ENCODE measurements at regions not wholly inside any gene's neighbourhood (a gene's known extent, or its start where the extent isn't known, plus 50 kb on each side); places are given as distances from the start of the nearest gene placed in this dataset.

DNA sequence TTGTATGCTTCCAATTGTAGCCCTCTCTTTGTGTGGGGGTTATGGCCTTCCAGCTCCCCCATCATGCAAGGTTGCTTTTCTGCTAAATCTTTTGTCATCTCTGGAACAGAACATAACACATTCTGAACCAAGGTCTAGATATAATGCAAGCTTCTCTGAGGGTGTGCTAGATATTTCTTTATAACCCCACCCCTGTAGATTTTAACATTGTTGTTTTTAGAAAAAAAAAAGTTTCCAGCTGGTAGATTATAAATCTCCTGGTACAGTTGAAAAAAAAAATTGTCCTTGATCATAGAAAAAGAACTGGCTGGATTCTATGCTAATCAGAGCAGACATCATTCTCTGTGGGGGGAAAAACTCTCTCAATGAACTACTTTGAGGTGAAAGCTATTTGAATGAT, 363.3 kb downstream of the METTL15 start:
- TF ChIP-seq, protein P1, sequence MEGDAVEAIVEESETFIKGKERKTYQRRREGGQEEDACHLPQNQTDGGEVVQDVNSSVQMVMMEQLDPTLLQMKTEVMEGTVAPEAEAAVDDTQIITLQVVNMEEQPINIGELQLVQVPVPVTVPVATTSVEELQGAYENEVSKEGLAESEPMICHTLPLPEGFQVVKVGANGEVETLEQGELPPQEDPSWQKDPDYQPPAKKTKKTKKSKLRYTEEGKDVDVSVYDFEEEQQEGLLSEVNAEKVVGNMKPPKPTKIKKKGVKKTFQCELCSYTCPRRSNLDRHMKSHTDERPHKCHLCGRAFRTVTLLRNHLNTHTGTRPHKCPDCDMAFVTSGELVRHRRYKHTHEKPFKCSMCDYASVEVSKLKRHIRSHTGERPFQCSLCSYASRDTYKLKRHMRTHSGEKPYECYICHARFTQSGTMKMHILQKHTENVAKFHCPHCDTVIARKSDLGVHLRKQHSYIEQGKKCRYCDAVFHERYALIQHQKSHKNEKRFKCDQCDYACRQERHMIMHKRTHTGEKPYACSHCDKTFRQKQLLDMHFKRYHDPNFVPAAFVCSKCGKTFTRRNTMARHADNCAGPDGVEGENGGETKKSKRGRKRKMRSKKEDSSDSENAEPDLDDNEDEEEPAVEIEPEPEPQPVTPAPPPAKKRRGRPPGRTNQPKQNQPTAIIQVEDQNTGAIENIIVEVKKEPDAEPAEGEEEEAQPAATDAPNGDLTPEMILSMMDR (IDR thresholded peaks at IDR 0.05), result no peak
- Histone ChIP-seq H3K27ac (ENCODE audit: low read depth in 1 of 2, low read length in 2 of 2) (no peak overlapping the region), H3K4me1 (ENCODE audit: insufficient read depth, low read length) (no peaks in the 10 kb centered on the region), H3K36me3 (ENCODE audit: insufficient read depth, low read length) (no peaks in the 10 kb centered on the region), H3K9me3 (ENCODE audit: control insufficient read depth in 1 of 2, insufficient read depth in 1 of 2, low read length in 2 of 2) (no peaks in the 10 kb centered on the region), H3K4me3 (ENCODE audit: low read length) (no peak overlapping the region), H3K27me3 (ENCODE audit: control insufficient read depth in 1 of 2, insufficient read depth in 2 of 2, low read length in 2 of 2) (no peaks in the 10 kb centered on the region)
- ATAC-seq (ENCODE audit: poor library complexity) (no peak), DNase-seq (no peak)
- H3K27ac Mint-ChIP-seq, result no peak overlapping the region
- H3K9me3 Mint-ChIP-seq, result no peaks in the 10 kb centered on the region
- ChIA-PET CTCF (no interaction called here), POLR2A (no interaction called here)
- H3K36me3 Mint-ChIP-seq (ENCODE audit: low read depth), result no peaks in the 10 kb centered on the region
- intact Hi-C loops (cut with DNase I, micrococcal nuclease), result no loop called here
- no peak overlapping the region for H3K4me3 Mint-ChIP-seq
- H3K27me3 Mint-ChIP-seq, result no peaks in the 10 kb centered on the region
- no peaks in the 10 kb centered on the region for H3K4me1 Mint-ChIP-seq (ENCODE audit: low read depth)

DNA sequence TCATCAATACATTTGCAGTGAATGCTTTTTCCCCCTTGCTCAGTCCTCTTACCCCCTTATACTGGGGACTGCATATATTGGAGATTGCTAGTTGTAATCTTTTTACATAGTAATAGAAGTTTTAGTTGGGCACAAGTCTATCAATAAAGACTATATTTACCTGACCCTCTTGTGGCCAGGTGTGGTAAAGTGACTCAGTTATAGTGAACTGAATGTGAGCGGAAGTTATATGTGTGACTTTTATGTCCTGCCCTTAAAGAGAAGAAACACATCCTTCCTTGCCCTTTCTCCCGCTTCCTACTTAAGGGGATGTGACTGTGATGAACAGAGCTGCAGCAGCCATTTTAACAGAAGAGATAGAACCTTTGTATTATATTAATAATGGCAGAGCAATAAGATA, 362.0 kb downstream of the METTL15 start:
- intact Hi-C loops (cut with DNase I, micrococcal nuclease), result no loop called here
- Mint-ChIP-seq H3K27ac (no peak overlapping the region), H3K27me3 (no peaks in the 10 kb centered on the region), H3K36me3 (ENCODE audit: low read depth) (no peaks in the 10 kb centered on the region), H3K9me3 (no peaks in the 10 kb centered on the region), H3K4me3 (no peak overlapping the region), H3K4me1 (ENCODE audit: low read depth) (no peaks in the 10 kb centered on the region)
- Histone ChIP-seq H3K9me3 (ENCODE audit: control insufficient read depth in 1 of 2, insufficient read depth in 1 of 2, low read length in 2 of 2) (no peaks in the 10 kb centered on the region), H3K27me3 (ENCODE audit: control insufficient read depth in 1 of 2, insufficient read depth in 2 of 2, low read length in 2 of 2) (no peaks in the 10 kb centered on the region), H3K36me3 (ENCODE audit: insufficient read depth, low read length) (no peaks in the 10 kb centered on the region), H3K4me3 (ENCODE audit: low read length) (no peak overlapping the region), H3K4me1 (ENCODE audit: insufficient read depth, low read length) (no peaks in the 10 kb centered on the region), H3K27ac (ENCODE audit: low read depth in 1 of 2, low read length in 2 of 2) (no peak overlapping the region)
- TF ChIP-seq, protein P1 (IDR thresholded peaks at IDR 0.05), result no peak
- CTCF ChIA-PET, result no interaction called here
- DNase-seq (no peak), ATAC-seq (ENCODE audit: poor library complexity) (no peak)
- POLR2A ChIA-PET, result no interaction called here

DNA sequence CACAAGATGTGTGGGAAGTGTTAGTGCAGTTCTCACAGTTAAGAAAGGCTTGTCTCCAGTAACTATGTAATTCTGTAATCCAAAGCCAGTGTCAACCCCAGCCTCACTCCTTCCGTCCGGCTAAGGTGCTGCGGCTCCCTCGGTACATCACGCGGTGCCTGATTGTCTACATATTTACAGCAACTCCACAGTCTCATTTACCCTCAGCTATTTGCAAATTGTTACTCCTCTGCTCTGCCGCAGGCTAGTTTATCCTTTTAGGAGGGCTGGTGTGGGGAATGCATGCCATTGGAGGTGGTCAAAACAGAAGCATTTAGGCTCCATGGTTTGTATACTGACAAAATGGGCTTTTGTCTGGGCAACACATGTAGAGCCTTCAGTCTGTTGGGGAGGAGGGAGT, 358.3 kb downstream of the METTL15 start:
- intact Hi-C loops (cut with DNase I, micrococcal nuclease), result no loop called here
- POLR2A ChIA-PET, result no interaction called here
- Histone ChIP-seq H3K36me3 (ENCODE audit: insufficient read depth, low read length) (no peaks in the 10 kb centered on the region), H3K27me3 (ENCODE audit: control insufficient read depth in 1 of 2, insufficient read depth in 2 of 2, low read length in 2 of 2) (no peaks in the 10 kb centered on the region), H3K4me3 (ENCODE audit: low read length) (no peak overlapping the region), H3K9me3 (ENCODE audit: control insufficient read depth in 1 of 2, insufficient read depth in 1 of 2, low read length in 2 of 2) (no peaks in the 10 kb centered on the region), H3K27ac (ENCODE audit: low read depth in 1 of 2, low read length in 2 of 2) (no peak overlapping the region), H3K4me1 (ENCODE audit: insufficient read depth, low read length) (no peaks in the 10 kb centered on the region)
- DNase-seq, result no peak
- H3K27me3 Mint-ChIP-seq, result no peaks in the 10 kb centered on the region
- H3K4me1 Mint-ChIP-seq (ENCODE audit: low read depth), result no peaks in the 10 kb centered on the region
- no peaks in the 10 kb centered on the region for H3K9me3 Mint-ChIP-seq
- H3K36me3 Mint-ChIP-seq (ENCODE audit: low read depth), result no peaks in the 10 kb centered on the region
- H3K27ac Mint-ChIP-seq, result no peak overlapping the region
- TF ChIP-seq, protein P1 (IDR thresholded peaks at IDR 0.05), result no peak
- no peak overlapping the region for H3K4me3 Mint-ChIP-seq
- ATAC-seq (ENCODE audit: poor library complexity), result no peak
- CTCF ChIA-PET, result no interaction called here

Measured in CD4-positive, alpha-beta T cell (primary cell).